ENCODE measurements at regions not wholly inside any gene's neighbourhood (a gene's known extent, or its start where the extent isn't known, plus 50 kb on each side); places are given as distances from the start of the nearest gene placed in this dataset.
"Not testable (repeated sequence)": the region's sequence is repeated elsewhere in the genome, so short reads cannot be mapped to it uniquely, and the experiment has no call there.

- DNase-seq (ENCODE audit: low read depth in 2 of 3, low spot score in 1 of 3) = no peak
Observed at GRCh38 chr20:29762620-29763019, 1494.8 kb upstream of the DEFB115 start.

- no peak for DNase-seq (ENCODE audit: low read depth in 2 of 3, low spot score in 1 of 3)
Observed at GRCh38 chr20:29763821-29764511, 1493.5 kb upstream of the DEFB115 start.

GRCh38 chr20:29764922-29765610 is 1492.4 kb upstream of the DEFB115 start:
- peak in 2 of 3 donors; percentile 3 to 15 for DNase-seq (ENCODE audit: low read depth in 2 of 3, low spot score in 1 of 3)

- DNase-seq (ENCODE audit: low read depth in 2 of 3, low spot score in 1 of 3) = not testable (repeated sequence)
Observed at GRCh38 chr20:29778033-29778432, 1479.4 kb upstream of the DEFB115 start.

GRCh38 chr20:29781217-29781616 is 1476.2 kb upstream of the DEFB115 start:
- DNase-seq (ENCODE audit: low read depth in 2 of 3, low spot score in 1 of 3) = not testable (repeated sequence)

GRCh38 chr20:29781891-29782290 is 1475.6 kb upstream of the DEFB115 start:
- not testable (repeated sequence) for DNase-seq (ENCODE audit: low read depth in 2 of 3, low spot score in 1 of 3)

- not testable (repeated sequence) for DNase-seq (ENCODE audit: low read depth in 2 of 3, low spot score in 1 of 3)
Observed at GRCh38 chr20:29787456-29787855, 1470.0 kb upstream of the DEFB115 start.

GRCh38 chr20:29790510-29790909 is 1467.0 kb upstream of the DEFB115 start:
- no peak for DNase-seq (ENCODE audit: low read depth in 2 of 3, low spot score in 1 of 3)

GRCh38 chr20:29831508-29831907 is 1426.0 kb upstream of the DEFB115 start:
- DNase-seq (ENCODE audit: low read depth in 2 of 3, low spot score in 1 of 3) = not testable (repeated sequence)

GRCh38 chr20:29868014-29868413 is 1389.5 kb upstream of the DEFB115 start:
- not testable (repeated sequence) for DNase-seq (ENCODE audit: low read depth in 2 of 3, low spot score in 1 of 3)

- not testable (repeated sequence) for DNase-seq (ENCODE audit: low read depth in 2 of 3, low spot score in 1 of 3)
Observed at GRCh38 chr20:29868688-29869087, 1388.8 kb upstream of the DEFB115 start.

GRCh38 chr20:29871816-29872215 is 1385.6 kb upstream of the DEFB115 start:
- DNase-seq (ENCODE audit: low read depth in 2 of 3, low spot score in 1 of 3) = not testable (repeated sequence)

- DNase-seq (ENCODE audit: low read depth in 2 of 3, low spot score in 1 of 3) = peak in 2 of 3 donors; percentile 9 to 16
Observed at GRCh38 chr20:29873946-29874345, 1383.5 kb upstream of the DEFB115 start.

GRCh38 chr20:29874476-29875202 is 1382.8 kb upstream of the DEFB115 start:
- DNase-seq (ENCODE audit: low read depth in 2 of 3, low spot score in 1 of 3) = no peak

GRCh38 chr20:29875321-29876083 is 1382.0 kb upstream of the DEFB115 start:
- DNase-seq (ENCODE audit: low read depth in 2 of 3, low spot score in 1 of 3) = not testable (repeated sequence)

GRCh38 chr20:29876084-29876910 is 1381.2 kb upstream of the DEFB115 start:
- not testable (repeated sequence) for DNase-seq (ENCODE audit: low read depth in 2 of 3, low spot score in 1 of 3)

- no peak for DNase-seq (ENCODE audit: low read depth in 2 of 3, low spot score in 1 of 3)
Observed at GRCh38 chr20:29876911-29877285, 1380.6 kb upstream of the DEFB115 start.

- DNase-seq (ENCODE audit: low read depth in 2 of 3, low spot score in 1 of 3) = not testable (repeated sequence)
Observed at GRCh38 chr20:29877411-29878280, 1379.8 kb upstream of the DEFB115 start.

GRCh38 chr20:29878281-29878741 is 1379.2 kb upstream of the DEFB115 start:
- DNase-seq (ENCODE audit: low read depth in 2 of 3, low spot score in 1 of 3) = no peak

Measured in stimulated activated CD4-positive, alpha-beta T cell treated with anti-CD3 and anti-CD28 coated beads, Interleukin-12 subunit alpha, Interleukin-12 subunit beta, amount 100 ng/mL, for 48 hours (primary cell).